Heart left ventricle (tissue), 16 donors: ENCODE measurements at regions not wholly inside any gene's neighbourhood (a gene's known extent, or its start where the extent isn't known, plus 50 kb on each side); places are given as distances from the start of the nearest gene placed in this dataset.

Experiments
- ATAC-seq, 4 donors: fragments of 200-7000 bp; cut with Tn5 transposase; one replicate each; pipeline ENCODE4 v1.9.1; 2020 to 2022; ENCODE audit warnings: moderate library complexity in 4 of 4, mild to moderate bottlenecking in 3 of 4, moderate number of reproducible peaks in 1 of 4
- DNase-seq, 5 donors: peaks; one replicate each; pipeline ENCODE4 v3.0.0-alpha.2; 2020
- H3K27ac ChIP-seq, 12 donors: fragments of 200-600 bp; sonication (generic) in 4 of 12; one replicate each; pipeline versions ENCODE4 v1.5.0 to v1.8.0; 2016 to 2022; ENCODE audit warnings: mild to moderate bottlenecking in 2 of 12
- H3K27me3 ChIP-seq, 9 donors: fragments of 200-600 bp; sonication (generic) in 2 of 9; one replicate each; pipeline versions ENCODE4 v1.5.1 to v1.8.0; 2016 to 2022; ENCODE audit warnings: mild to moderate bottlenecking in 3 of 9
- H3K36me3 ChIP-seq, 9 donors: fragments of 200-600 bp; sonication (generic) in 2 of 9; one replicate each; pipeline versions ENCODE4 v1.5.0 to v1.8.0; 2018 to 2022; ENCODE audit warnings: mild to moderate bottlenecking in 2 of 9
- H3K4me1 ChIP-seq, 12 donors: fragments of 200-600 bp; sonication (generic) in 4 of 12; one replicate each; pipeline versions ENCODE4 v1.5.0 to v1.8.0; 2016 to 2022; ENCODE audit warnings: mild to moderate bottlenecking in 3 of 12
- H3K4me3 ChIP-seq, 12 donors: fragments of 200-600 bp; sonication (generic) in 4 of 12; one replicate each; pipeline versions ENCODE4 v1.5.0 to v1.8.0; 2017 to 2022; ENCODE audit warnings: mild to moderate bottlenecking in 9 of 12, moderate library complexity in 4 of 12
- H3K9me3 ChIP-seq, 12 donors: fragments of 200-600 bp; sonication (generic) in 4 of 12; one replicate each; pipeline versions ENCODE4 v1.5.0 to v1.8.0; 2016 to 2022; ENCODE audit warnings: mild to moderate bottlenecking in 1 of 12
- POLR2A ChIP-seq, 2 donors: fragments of 450-650 bp; IDR thresholded peaks; one replicate each; pipeline ENCODE4 v1.6.1; 2017; ENCODE audit warnings: antibody characterized with exemption in 2 of 2, mild to moderate bottlenecking in 2 of 2, moderate library complexity in 2 of 2
- WGBS, 4 donors: extraction: QIAGEN DNeasy Blood & Tissue Kit in 2 of 4; methylation state at CpG; one replicate each; pipeline versions ENCODE4 v1.1.5 to v1.1.7; 2013 to 2018; 5-methylcytosine and 5-hydroxymethylcytosine counted together
- intact Hi-C, 10 donors: fragments of 100-400 bp; cut with DNase I; formaldehyde crosslinking; loops; one replicate each; pipeline versions ENCODE4 v1.11.1 to v1.14.2; 2022
- TF ChIP-seq, protein P1 (sequence below), 12 donors: fragments of 200-600 bp; sonication (generic) in 4 of 12; IDR thresholded peaks; one replicate each; pipeline versions ENCODE4 v1.5.0 to v1.8.0; 2018 to 2022; ENCODE audit warnings: antibody characterized with exemption in 12 of 12, mild to moderate bottlenecking in 5 of 12
- donor health status: ischemic (EF 13 %, LVEDD 7.1; RV severe dilation, severe dysfunction).
- donor health status: healthy with polysubstance abuse.
- donor health status: DM: no; HTN: yes; CAD: no.
- donor health status: DM: no; HTN: no; CAD: no.
- donor health status: ischemic (EF 25% LVEDD 6.9; RV normal size, moderate dysfunction).
- donor health status: ischemic (EF 25% LVEDD 5.7; RV mildly dilated, moderate dysfunction).
- donor health status: healthy.
- donor health status: DM: yes; HTN: yes; CAD: no.
- donor health status: ischemic (EF 35%, LVEDD 5.7; RV mildly dilated, moderate dysfunction).
- donor health status: nonischemic (EF 11% LVEDD 7.7; RV severe dilation, severe dysfunction).
- donor health status: DM: yes; HTN: yes; CAD: no.
- donor health status: PGD.
- donor health status: ischemic (EF 29% LVEDD 5.4; RV normal size, mild dysfunction).
- donor health status: nonischemic (EF 23%, LVEDD 6.1; RV moderate dilation, normal function).

DNA sequence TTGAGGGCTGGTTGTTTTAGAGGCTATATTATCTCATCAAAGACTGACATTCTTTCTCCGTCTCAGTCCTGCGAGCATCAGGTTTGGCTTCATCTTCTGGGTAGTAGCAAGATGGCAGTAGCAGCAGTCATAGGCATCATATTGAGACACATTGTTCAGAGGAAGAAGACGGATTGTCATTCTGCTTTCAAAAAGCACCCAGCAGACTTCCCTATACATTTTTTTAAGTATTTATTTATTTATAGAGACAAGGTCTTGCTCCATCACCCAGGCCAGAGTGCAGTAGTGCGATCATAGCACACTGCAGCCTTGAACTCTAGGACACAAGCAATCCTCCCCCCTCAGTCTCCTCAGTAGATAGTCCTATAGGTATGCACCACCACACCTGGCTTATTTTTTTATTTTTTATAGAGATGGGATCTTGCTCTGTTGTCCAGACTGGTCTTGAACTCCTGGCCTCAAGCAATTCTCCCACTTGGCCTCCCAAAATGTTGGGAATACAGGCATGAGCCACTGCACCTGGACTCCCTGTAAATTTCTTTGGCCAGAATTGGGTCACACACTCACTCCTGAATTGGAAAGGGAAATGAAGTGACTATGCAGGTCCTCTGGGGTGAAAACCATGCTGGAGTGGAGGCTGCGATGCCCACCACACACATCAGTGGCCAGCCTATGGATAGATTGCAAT is 125.4 kb downstream of the SLC38A6 start:
- no peaks in the 10 kb centered on the region for H3K9me3 ChIP-seq
- intact Hi-C loops: no loop called here
- H3K4me3 ChIP-seq: no peak overlapping the region
- no peak overlapping the region for H3K27ac ChIP-seq
- DNase-seq (no peak), ATAC-seq (no peak)
- TF ChIP-seq, protein P1, sequence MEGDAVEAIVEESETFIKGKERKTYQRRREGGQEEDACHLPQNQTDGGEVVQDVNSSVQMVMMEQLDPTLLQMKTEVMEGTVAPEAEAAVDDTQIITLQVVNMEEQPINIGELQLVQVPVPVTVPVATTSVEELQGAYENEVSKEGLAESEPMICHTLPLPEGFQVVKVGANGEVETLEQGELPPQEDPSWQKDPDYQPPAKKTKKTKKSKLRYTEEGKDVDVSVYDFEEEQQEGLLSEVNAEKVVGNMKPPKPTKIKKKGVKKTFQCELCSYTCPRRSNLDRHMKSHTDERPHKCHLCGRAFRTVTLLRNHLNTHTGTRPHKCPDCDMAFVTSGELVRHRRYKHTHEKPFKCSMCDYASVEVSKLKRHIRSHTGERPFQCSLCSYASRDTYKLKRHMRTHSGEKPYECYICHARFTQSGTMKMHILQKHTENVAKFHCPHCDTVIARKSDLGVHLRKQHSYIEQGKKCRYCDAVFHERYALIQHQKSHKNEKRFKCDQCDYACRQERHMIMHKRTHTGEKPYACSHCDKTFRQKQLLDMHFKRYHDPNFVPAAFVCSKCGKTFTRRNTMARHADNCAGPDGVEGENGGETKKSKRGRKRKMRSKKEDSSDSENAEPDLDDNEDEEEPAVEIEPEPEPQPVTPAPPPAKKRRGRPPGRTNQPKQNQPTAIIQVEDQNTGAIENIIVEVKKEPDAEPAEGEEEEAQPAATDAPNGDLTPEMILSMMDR (IDR thresholded peaks at IDR 0.05): no peak
- 94 to 98% (median 95%) methylated on average over 5 of the region's 5 CpGs for WGBS, 4 donors
- H3K4me1 ChIP-seq: peaks cover 0 to 70% (median 41%) of the 10 kb centered on the region in 12 donors
- H3K36me3 ChIP-seq: no peaks in the 10 kb centered on the region
- H3K27me3 ChIP-seq: no peaks in the 10 kb centered on the region

DNA sequence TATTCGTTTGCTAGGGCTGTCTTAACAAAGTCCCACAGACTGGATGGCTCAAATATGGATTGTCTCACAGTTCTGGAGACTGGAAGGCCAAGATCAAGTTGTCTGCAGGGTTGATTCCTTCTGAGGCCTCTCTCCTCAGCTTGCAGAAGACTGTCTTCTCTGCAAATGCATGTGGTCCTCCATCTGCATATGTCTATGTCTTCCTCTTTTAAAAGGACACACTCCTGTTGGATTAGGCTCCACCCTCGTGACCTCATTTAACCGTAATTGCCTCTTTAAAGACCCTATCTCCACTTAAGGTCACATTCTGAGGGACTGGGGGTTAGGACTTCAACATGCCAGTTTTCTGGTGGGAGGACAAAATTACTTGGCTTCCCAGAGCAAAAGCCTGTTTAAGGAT is 123.3 kb downstream of the SLC38A6 start:
- no peak for DNase-seq
- WGBS, 4 donors: 74 to 83% (median 81%) methylated on average over 3 of the region's 3 CpGs
- H3K9me3 ChIP-seq: no peaks in the 10 kb centered on the region
- peak overlapping the region in 11 of 12 donors; percentile 34 to 85 (median 66) for H3K27ac ChIP-seq
- H3K36me3 ChIP-seq: no peaks in the 10 kb centered on the region
- intact Hi-C loops: no loop called here
- TF ChIP-seq POLR2A (IDR thresholded peaks at IDR 0.05): no peak
- H3K4me3 ChIP-seq: no peak overlapping the region
- H3K4me1 ChIP-seq: peaks cover 0 to 56% (median 39%) of the 10 kb centered on the region in 12 donors
- H3K27me3 ChIP-seq: no peaks in the 10 kb centered on the region
- peak in 1 of 4 donors; percentile 11 for ATAC-seq

DNA sequence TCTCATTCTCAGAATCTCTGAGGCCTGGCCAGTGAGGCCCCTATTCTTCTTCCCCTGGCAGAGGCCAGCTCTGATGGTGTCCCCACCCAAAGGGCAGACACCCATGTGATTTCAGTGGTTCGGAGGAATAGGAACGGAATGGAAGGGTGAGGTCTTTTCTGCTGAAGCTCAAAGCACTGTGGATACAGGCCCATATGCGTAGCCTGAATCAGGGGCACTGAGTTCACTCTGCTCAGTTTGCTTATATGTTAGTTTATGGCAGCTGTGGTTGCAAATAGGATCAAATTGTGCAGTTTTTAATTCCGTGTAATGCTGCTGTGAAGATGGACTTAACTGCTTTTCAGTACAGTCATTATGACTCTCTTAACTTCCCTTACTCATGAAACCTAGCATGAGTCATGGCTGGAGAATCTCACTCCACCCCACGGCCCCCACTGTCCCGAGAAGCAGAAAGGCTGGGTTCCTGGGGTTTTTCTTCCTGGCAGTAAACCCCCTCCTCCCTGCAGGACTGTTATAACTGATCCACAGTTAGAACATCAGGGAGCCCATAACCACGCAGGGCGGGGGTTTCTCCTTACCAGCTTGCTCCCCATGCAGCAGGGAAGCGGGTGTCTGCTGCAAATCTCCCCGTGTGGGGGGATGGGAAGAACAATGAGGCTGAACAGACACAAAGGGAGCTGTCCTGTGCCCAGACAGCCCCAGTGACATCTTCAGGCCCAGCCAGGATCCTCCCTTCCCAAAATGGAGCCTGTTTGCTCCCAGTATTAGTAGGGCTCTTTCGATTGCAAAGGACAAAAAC is 122.7 kb downstream of the SLC38A6 start:
- intact Hi-C loops: no loop called here
- Histone ChIP-seq H3K9me3 (no peaks in the 10 kb centered on the region), H3K27ac (peak overlapping the region in 11 of 12 donors; percentile 34 to 85 (median 66)), H3K36me3 (no peaks in the 10 kb centered on the region), H3K4me1 (peaks cover 0 to 56% (median 39%) of the 10 kb centered on the region in 12 donors), H3K27me3 (no peaks in the 10 kb centered on the region), H3K4me3 (no peak overlapping the region)
- ATAC-seq (peak; percentile 79 to 92 (median 86)), DNase-seq (peak in 4 of 5 donors; percentile 45 to 71 (median 56))
- TF ChIP-seq, protein P1 (IDR thresholded peaks at IDR 0.05): no peak
- no peak for TF ChIP-seq POLR2A (IDR thresholded peaks at IDR 0.05)
- WGBS, 4 donors: 53 to 61% (median 55%) methylated on average over 9 to 11 of the region's 11 CpGs

DNA sequence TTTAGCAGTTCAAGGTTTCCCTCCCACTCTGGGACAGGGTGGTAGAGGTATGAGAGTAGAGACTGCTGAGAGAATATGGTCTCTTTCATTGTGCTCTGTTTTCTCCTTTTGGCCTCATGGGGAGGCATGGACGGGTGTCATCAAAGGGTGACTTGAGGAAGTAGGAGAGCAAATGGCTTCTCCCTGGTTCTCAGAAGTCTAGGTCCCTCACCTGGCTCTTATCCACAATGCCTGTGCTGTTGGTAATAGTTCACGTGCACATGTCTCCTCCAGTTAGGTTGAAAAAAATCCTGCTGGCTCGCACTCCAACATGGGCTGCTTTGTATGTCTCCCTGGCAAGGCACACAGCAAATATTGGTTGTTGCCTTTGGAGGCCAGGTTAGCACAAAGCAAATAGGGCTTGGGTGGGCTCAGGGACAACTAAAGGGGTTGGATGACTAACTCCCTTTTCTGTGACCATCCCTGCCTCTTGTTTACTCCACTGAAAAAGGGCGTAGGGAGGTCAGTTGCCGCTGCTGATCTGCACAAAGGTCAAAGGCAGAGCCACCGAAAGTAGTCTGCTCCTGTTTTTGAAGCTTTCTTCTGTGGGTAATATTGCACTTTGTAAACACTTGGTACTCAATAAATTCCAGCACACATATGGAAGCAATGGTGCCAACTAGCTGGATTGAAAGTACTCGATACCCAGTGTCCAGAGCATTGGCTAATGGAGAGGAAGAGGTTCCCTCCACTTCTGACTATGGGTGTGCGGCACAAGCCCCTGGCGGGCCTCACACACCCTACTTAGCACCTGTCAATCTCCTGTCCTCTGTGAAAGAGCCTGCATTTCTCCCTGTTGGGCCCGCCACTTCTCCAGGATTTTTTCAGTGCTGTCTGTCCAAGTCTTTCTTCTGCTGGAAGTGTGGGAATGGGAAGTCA is 121.8 kb downstream of the SLC38A6 start:
- H3K4me1 ChIP-seq: peaks cover 0 to 51% (median 35%) of the 10 kb centered on the region in 12 donors
- H3K36me3 ChIP-seq: no peaks in the 10 kb centered on the region
- TF ChIP-seq, protein P1 (IDR thresholded peaks at IDR 0.05): no peak
- TF ChIP-seq POLR2A (IDR thresholded peaks at IDR 0.05): no peak
- H3K9me3 ChIP-seq: peaks cover 0 to under 1% (median 0%) of the 10 kb centered on the region in 12 donors
- no peak for DNase-seq
- peak overlapping the region in 11 of 12 donors; percentile 34 to 85 (median 66) for H3K27ac ChIP-seq
- no peak overlapping the region for H3K4me3 ChIP-seq
- WGBS, 4 donors: 91 to 96% (median 92%) methylated on average over 10 of the region's 10 CpGs
- no peak for ATAC-seq
- intact Hi-C loops: no loop called here
- H3K27me3 ChIP-seq: no peaks in the 10 kb centered on the region
